ENCODE measurements at regions not wholly inside any gene's neighbourhood (a gene's known extent, or its start where the extent isn't known, plus 50 kb on each side); places are given as distances from the start of the nearest gene placed in this dataset.

GRCh38 chr3:107992976-107993684, 97.7 kb downstream of the CD47 start:
- DNase-seq = no peak

DNA sequence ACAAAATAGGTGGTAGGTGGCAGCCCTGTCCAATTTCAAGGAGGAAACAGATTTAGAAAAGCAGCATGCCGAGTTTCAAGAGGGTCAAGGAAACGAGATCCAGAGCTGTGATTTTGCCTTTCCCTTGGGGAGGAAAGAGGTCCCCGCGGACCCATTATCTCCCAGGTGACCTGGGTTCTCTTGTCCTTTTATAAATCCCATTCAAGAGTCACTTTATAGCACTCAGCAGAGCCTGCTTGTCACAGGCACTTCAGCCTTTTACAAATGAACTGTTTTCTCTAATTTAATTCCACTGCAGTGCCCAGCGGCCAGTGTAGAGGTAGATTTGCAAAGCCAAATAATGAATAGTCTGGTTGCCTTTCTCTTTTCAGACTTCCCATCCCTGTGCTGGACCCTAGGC, 99.9 kb downstream of the CD47 start:
- no peak for DNase-seq

- DNase-seq = no peak
Observed at GRCh38 chr3:107990433-107990832, 100.4 kb downstream of the CD47 start.

- DNase-seq = no peak
Observed at GRCh38 chr3:107989661-107990060, 101.2 kb downstream of the CD47 start.

GRCh38 chr3:107988460-107989175, 102.2 kb downstream of the CD47 start:
- no peak for DNase-seq

GRCh38 chr3:107987036-107987939, 103.5 kb downstream of the CD47 start:
- DNase-seq = no peak

GRCh38 chr3:107986505-107986904, 104.3 kb downstream of the CD47 start:
- no peak for DNase-seq

- no peak for DNase-seq
Observed at GRCh38 chr3:107985496-107985895, 105.3 kb downstream of the CD47 start.

DNA sequence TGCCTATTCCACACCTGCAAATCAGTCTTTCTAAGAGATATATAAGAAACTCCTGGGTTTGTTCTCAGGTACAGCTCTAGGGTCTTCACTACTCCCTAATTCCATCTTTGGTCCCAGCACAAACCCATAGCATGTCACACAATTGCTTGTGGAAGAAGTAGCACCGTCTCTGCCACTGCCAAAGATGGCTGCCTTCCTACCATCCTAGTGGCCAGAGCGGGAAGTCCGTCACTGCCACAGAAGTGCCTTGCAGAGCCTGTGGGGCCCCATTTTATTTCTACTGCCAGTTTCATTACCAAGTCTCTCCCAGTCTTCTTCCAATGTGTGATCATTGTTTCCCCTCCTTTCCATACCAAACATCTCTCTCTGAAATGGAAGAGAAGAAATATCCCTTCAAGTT, 107.6 kb downstream of the CD47 start:
- DNase-seq = no peak

GRCh38 chr3:107982165-107982564, 108.7 kb downstream of the CD47 start:
- no peak for DNase-seq

- no peak for DNase-seq
Observed at GRCh38 chr3:107981471-107982111, 109.2 kb downstream of the CD47 start.

DNA sequence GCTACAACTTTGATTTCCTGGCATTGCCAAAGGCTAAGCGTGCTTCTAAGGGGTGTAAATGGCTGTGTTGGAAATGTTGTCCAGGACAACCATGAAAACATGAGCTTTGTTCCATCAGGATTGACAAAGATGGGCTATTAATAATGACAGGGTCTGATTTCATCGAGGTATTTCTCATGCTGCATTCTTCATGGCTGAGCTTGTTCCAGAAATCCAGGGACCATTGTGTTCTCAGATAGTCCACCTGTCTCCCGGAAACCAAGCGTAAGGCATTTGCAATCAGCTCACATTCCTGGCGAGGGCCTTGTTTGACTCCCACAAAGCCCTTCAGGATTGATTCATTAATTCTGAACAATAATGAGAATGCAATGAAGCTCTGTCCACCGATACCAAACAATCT, 111.3 kb downstream of the CD47 start:
- DNase-seq = no peak

- DNase-seq = no peak
Observed at GRCh38 chr3:107978131-107979055, 112.4 kb downstream of the CD47 start.

DNA sequence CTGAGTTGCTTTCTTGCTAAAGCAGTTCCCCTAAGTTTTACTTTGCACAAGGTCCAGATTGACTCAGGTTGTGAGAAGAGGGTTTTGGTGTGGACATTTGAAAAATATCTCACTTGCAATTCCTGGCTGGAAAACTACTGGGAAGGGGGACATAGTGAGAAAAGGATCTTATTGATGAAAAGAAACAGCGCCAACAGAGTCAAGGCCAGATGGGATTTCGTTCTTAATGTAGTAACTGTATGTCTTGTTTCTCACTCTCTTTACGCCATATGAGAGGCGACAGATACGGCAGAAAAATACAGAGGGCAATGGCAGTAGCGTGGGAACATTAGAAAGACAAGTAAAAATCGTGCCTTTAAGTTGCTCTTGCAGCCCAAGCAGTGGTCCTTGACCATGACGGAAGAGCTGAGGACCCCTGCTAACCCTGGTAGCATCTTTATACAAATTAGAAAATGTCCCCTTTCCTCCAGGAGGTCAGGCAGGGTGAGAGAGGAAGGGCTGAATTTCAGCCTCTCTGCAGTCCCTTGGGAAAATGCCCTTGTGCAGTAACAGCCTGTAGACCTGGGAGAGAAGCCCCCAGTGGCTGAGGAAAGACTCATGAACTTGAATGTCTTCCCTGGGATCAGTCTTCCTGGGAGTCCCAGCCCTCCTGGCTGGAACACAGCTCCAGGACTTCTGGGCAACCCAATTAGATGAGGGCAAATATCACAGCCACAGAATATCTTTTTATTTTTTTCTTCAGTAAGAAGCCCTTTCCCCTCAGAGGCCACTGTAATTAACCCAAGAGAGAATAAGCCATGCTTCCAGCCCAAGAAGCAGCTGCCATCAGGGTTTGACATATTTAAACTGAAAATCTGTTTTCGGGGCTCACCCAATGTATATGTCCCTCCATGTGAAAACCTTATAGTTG, 113.4 kb downstream of the CD47 start:
- no peak for DNase-seq

DNA sequence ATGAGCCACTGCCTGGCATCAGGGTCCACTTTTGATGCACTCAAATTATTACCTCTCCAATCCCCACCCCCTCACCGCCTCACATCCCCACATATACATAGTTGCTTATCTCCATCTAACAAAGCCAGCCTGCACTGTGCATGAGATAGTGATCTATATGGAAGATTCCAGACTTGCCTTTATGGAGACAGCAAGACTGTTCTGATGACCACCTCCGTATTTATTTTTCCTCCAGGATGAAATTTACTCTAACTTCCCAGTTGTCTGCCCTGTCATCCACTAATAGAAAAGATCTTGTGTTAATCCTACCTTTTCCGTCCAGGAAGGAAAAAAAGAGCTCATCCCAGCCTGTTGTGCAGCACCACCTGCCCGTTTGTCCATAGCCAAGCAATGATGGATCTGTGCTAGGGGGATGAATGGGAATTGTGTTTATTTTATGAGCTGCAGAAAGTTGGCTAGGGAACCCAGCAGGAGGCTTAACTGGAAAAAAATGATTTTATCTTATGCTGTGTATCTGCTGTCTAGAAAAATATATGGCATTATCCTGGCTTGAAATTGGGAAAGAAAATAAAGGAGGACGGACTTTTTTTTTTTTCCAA, 114.5 kb downstream of the CD47 start:
- DNase-seq = no peak

DNA sequence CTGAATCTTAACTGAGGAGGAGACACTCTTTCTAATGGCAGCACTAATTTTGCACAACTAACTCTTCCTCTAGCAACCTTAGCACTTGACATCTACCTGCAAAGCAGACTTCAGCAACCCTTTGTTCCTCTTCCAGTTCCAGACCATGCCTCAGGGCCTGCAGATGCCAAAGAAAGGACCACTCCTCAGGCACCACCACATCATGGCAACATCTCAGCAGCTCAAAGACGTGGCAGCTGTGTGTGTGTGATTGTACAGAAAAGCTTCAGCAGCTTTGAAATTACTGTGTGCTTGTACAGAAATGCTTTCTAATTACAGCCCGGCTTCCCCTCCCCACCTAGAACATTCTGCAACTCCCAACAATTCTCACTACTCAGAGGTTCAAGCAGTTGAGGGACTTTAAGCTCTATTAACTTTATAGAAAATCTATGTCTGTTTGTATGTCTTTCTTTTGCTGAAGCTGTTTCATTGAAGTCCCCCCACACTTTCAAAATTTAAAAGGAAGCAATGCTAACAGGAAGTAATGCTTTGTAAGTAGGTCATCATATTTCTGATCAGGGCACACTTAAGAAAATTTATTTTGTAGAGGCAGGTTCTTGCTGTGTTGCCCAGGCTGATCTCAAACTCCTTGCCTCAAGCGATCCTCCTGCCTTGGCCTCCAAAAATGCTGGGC, 115.2 kb downstream of the CD47 start:
- no peak for DNase-seq

- no peak for DNase-seq
Observed at GRCh38 chr3:107973961-107974360, 116.9 kb downstream of the CD47 start.

- DNase-seq = no peak
Observed at GRCh38 chr3:107973152-107973551, 117.7 kb downstream of the CD47 start.

- no peak for DNase-seq
Observed at GRCh38 chr3:107970993-107971580, 119.7 kb downstream of the CD47 start.
